Trophoblast cell (in vitro differentiated cells and primary cell): ENCODE measurements at regions not wholly inside any gene's neighbourhood (a gene's known extent, or its start where the extent isn't known, plus 50 kb on each side); places are given as distances from the start of the nearest gene placed in this dataset.
A peak's percentile ranks its signal among the peaks of the same experiment; 100 is the strongest.

ENCODE experiments used
- DNase-seq, 2 donors: peaks; one replicate each; pipeline ENCODE4 v3.0.0-alpha.2; 2016
- H2AFZ ChIP-seq: 2 replicates; pipeline ENCODE4 v1.6.1; 2013; ENCODE audit warnings: low read length, moderate library complexity, mild to moderate bottlenecking; ENCODE audit not compliant: insufficient read depth, poor library complexity
- H2AK5ac ChIP-seq: 2 replicates; pipeline ENCODE4 v1.6.1; 2013; ENCODE audit warnings: mild to moderate bottlenecking, low read length
- H2BK120ac ChIP-seq: 2 replicates; pipeline ENCODE4 v1.6.1; 2013; ENCODE audit warnings: low read length, mild to moderate bottlenecking, moderate library complexity; ENCODE audit not compliant: insufficient read depth, poor library complexity
- H2BK12ac ChIP-seq: 2 replicates; pipeline ENCODE4 v1.6.1; 2013; ENCODE audit warnings: mild to moderate bottlenecking, low read length, moderate library complexity
- H2BK5ac ChIP-seq: 2 replicates; pipeline ENCODE4 v1.6.1; 2013; ENCODE audit warnings: low read length, low read depth, moderate library complexity, mild to moderate bottlenecking; ENCODE audit not compliant: poor library complexity
- H3K14ac ChIP-seq: 2 replicates; pipeline ENCODE4 v1.6.1; 2013; ENCODE audit warnings: mild to moderate bottlenecking, low read length
- H3K18ac ChIP-seq: 2 replicates; pipeline ENCODE4 v1.6.1; 2013; ENCODE audit warnings: mild to moderate bottlenecking, low read length
- H3K23ac ChIP-seq: 2 replicates; pipeline ENCODE4 v1.6.1; 2013; ENCODE audit warnings: low read length
- H3K27ac ChIP-seq: 2 replicates; pipeline ENCODE4 v1.5.1; 2013; ENCODE audit warnings: low read depth, mild to moderate bottlenecking, inconsistent platforms, low read length, moderate library complexity
- H3K27me3 ChIP-seq: 2 replicates; pipeline ENCODE4 v1.6.1; 2013; ENCODE audit warnings: inconsistent platforms, mild to moderate bottlenecking, low read length, moderate library complexity; ENCODE audit not compliant: insufficient read depth
- H3K36me3 ChIP-seq, 2 experiments: 1 replicate in 1 of 2; 2 replicates in 1 of 2; pipeline ENCODE4 v1.6.1; 2013; ENCODE audit warnings: low read length in 2 of 2, mild to moderate bottlenecking in 2 of 2, moderate library complexity in 1 of 2; ENCODE audit not compliant: insufficient read depth in 2 of 2, control insufficient read depth in 1 of 2
- H3K4ac ChIP-seq: 2 replicates; pipeline ENCODE4 v1.6.1; 2013; ENCODE audit warnings: low read depth, mild to moderate bottlenecking, low read length, moderate library complexity
- H3K4me1 ChIP-seq, 2 experiments: 1 replicate in 1 of 2; 2 replicates in 1 of 2; pipeline ENCODE4 v1.6.1; 2013; ENCODE audit warnings: low read length in 2 of 2, mild to moderate bottlenecking in 2 of 2, moderate library complexity in 1 of 2; ENCODE audit not compliant: insufficient read depth in 2 of 2, control insufficient read depth in 1 of 2
- H3K4me2 ChIP-seq: 2 replicates; pipeline ENCODE4 v1.6.1; 2013; ENCODE audit warnings: inconsistent platforms, mild to moderate bottlenecking, low read length, moderate library complexity
- H3K4me3 ChIP-seq: 2 replicates; pipeline ENCODE4 v1.5.1; 2013; ENCODE audit warnings: mild to moderate bottlenecking, low read depth, low read length, inconsistent platforms
- H3K79me1 ChIP-seq: one replicate; pipeline ENCODE4 v1.6.1; 2013; ENCODE audit warnings: low read length
- H3K79me2 ChIP-seq: 2 replicates; pipeline ENCODE4 v1.6.1; 2013; ENCODE audit warnings: low read length, mild to moderate bottlenecking; ENCODE audit not compliant: control insufficient read depth, insufficient read depth, poor library complexity
- H3K9ac ChIP-seq: 2 replicates; pipeline ENCODE4 v1.6.1; 2013; ENCODE audit warnings: mild to moderate bottlenecking, low read length
- H3K9me3 ChIP-seq: 2 replicates; pipeline ENCODE4 v1.6.1; 2013; ENCODE audit warnings: low read depth, mild to moderate bottlenecking, control low read depth, inconsistent platforms, low read length; ENCODE audit not compliant: insufficient read depth
- H4K12ac ChIP-seq: 2 replicates; pipeline ENCODE4 v1.6.1; 2013; ENCODE audit warnings: low read depth, mild to moderate bottlenecking, low read length, moderate library complexity
- H4K8ac ChIP-seq: 2 replicates; pipeline ENCODE4 v1.6.1; 2013; ENCODE audit warnings: low read depth, mild to moderate bottlenecking, low read length, moderate library complexity
- H4K91ac ChIP-seq: one replicate; pipeline ENCODE4 v1.6.1; 2013; ENCODE audit warnings: low read depth, mild to moderate bottlenecking, low read length, moderate library complexity
- WGBS: extraction: QIAGEN DNeasy Blood & Tissue Kit; methylation state at CpG from one replicate; pipeline ENCODE4 v1.1.7; 2013; ENCODE audit warnings: missing lambda C conversion rate; ENCODE audit not compliant: insufficient read length, insufficient coverage; ENCODE audit errors: extremely low coverage; 5-methylcytosine and 5-hydroxymethylcytosine counted together

DNA sequence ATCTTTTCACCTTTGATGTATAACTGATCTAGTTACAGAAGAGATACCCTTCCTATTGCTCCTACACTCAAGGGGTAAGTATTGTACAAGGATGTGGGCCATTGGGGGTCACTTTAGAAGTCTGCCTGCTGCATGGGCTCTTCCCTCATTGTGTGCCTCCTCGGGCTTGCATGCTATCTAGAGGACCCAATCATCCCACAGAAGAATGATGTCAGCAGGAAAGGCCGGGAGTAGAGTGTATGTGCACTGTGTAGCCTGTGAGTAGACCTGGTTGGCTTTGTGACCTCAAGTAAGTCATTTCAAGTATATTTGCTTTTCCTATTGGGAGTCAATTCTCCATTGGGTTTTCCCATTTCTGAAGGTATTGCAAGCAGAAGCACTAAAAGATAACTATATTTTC, 129.5 kb upstream of the TRIB2 start:
- Histone ChIP-seq H3K23ac (no peak overlapping the region), H3K4me3 (no peak overlapping the region), H3K9me3 (no peaks in the 10 kb centered on the region)

DNA sequence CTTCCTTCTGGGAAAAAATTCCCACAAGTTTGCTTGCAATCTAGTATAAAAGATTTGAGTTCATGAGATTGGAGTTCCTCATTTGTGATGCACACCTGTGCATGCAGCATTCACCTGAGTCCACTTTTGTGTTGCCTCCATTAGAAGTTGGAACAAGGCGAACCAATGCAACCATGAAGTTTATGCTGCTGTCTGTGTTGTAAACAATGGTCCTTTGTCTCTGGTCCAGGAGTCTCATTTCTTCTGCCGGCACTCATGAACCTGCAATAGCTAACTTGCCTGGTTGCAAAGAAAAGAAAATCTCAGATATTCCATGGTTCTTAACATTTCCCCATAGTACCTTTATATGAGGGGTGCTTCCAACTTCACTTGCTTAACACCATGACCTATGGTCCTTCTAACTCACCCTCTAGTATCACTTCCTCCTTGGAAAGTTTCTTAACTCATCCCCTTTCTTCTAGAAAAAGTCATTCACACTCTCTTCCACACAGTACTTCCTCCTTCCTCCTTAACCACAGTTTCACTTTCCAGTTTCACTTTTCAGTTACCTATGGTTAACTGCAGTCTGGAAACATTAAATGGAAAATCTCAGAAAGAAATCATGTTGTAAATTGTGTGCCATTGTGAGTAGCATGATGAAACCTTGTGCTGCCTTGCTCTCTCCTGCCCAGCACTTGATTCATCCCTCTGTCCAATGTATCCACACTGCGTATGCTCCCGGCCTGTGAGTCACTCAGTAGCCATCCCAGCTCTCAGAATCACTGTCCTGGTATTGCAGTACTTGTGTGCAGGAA, 128.8 kb upstream of the TRIB2 start:
- no peak overlapping the region for H3K23ac ChIP-seq
- no CpG with 5 or more reads among the region's 4 CpGs for WGBS
- no peak overlapping the region for H4K12ac ChIP-seq

More for the DNA sequence above, 129.5 kb upstream of the TRIB2 start:
- Histone ChIP-seq H3K4me1 (no peaks in the 10 kb centered on the region), H3K27ac (no peak overlapping the region), H4K91ac (no peak overlapping the region), H4K8ac (no peak overlapping the region), H3K14ac (no peak overlapping the region), H3K36me3 (no peaks in the 10 kb centered on the region), H4K12ac (no peak overlapping the region), H3K18ac (no peak overlapping the region), H2BK5ac (no peak overlapping the region), H2AFZ (no peak overlapping the region), H3K4ac (no peak overlapping the region), H2AK5ac (no peak overlapping the region), H3K79me1 (no peaks in the 10 kb centered on the region), H3K79me2 (no peaks in the 10 kb centered on the region), H2BK120ac (no peak overlapping the region), H3K9ac (no peak overlapping the region), H3K27me3 (no peaks in the 10 kb centered on the region), H3K4me2 (no peak overlapping the region), H2BK12ac (no peak overlapping the region)
- no peak for DNase-seq
- no CpG with 5 or more reads among the region's 2 CpGs for WGBS

DNA sequence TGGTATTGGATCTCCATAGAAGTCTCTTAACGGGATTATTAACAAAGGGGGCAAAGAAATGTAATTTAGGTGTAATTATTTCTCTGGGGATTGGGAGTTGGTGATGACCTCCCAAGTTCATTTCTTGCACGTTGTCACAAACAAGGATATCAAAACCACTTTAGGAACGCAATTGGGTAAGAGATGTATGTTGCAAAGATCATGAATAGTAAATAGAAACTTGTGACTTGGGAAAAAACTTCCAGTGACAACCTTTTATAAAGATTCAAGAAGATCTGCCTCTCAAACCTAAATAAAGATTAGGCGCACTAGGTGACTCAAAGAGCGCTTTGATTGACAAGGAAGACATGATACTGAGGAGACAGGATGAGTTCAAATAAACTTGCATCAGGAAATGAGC, 127.8 kb upstream of the TRIB2 start:
- Histone ChIP-seq H3K79me2 (no peaks in the 10 kb centered on the region), H3K36me3 (no peaks in the 10 kb centered on the region)
- no CpG with 5 or more reads among the region's 5 CpGs for WGBS

More for the DNA sequence above, 128.8 kb upstream of the TRIB2 start:
- no peak overlapping the region for H4K91ac ChIP-seq
- H3K9me3 ChIP-seq: no peaks in the 10 kb centered on the region
- no peak overlapping the region for H2AK5ac ChIP-seq
- no peak overlapping the region for H3K27ac ChIP-seq
- no peaks in the 10 kb centered on the region for H3K36me3 ChIP-seq
- H3K18ac ChIP-seq: no peak overlapping the region
- H3K4me3 ChIP-seq: no peak overlapping the region
- H3K79me1 ChIP-seq: no peaks in the 10 kb centered on the region
- H4K8ac ChIP-seq: no peak overlapping the region
- no peak overlapping the region for H3K9ac ChIP-seq
- H3K4me1 ChIP-seq: no peaks in the 10 kb centered on the region
- H2BK5ac ChIP-seq: no peak overlapping the region
- no peak overlapping the region for H3K4ac ChIP-seq
- H3K14ac ChIP-seq: no peak overlapping the region
- H2BK12ac ChIP-seq: no peak overlapping the region
- peak; percentile 40 to 57 for DNase-seq
- no peaks in the 10 kb centered on the region for H3K27me3 ChIP-seq
- no peak overlapping the region for H2AFZ ChIP-seq
- no peak overlapping the region for H3K4me2 ChIP-seq
- no peaks in the 10 kb centered on the region for H3K79me2 ChIP-seq
- H2BK120ac ChIP-seq: no peak overlapping the region

DNA sequence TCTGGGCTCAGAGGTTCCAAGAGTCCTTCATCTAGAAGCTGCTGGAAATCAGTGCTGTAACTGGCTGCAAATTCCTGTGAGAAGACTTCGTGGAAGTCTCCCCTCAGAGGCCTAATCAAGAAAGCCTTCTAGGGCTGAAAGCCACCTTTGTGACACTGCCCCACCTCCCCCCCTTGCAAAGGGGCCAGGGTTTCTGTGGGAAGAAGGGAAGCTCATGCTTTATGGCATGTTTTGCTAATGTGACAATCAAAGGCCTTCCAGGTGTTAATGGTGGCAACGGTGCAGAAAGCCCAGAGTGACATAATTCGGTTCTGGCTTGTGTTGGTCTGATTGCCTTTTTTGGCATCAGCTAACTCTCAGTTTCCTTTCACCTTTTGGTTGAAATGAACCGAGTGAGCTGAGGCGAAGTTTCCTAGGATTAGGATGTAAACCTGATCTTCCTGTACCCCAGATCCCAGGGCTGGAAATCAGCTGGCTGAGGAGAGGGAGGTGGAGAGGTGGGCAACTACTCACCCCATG, 126.9 kb upstream of the TRIB2 start:
- Histone ChIP-seq H3K79me1 (no peaks in the 10 kb centered on the region), H2BK5ac (no peak overlapping the region)

More for the DNA sequence above, 127.8 kb upstream of the TRIB2 start:
- Histone ChIP-seq H3K9me3 (no peaks in the 10 kb centered on the region), H2AFZ (no peak overlapping the region), H3K27ac (no peak overlapping the region), H3K4me3 (no peak overlapping the region), H2BK5ac (no peak overlapping the region), H2BK120ac (no peak overlapping the region), H3K4me1 (no peaks in the 10 kb centered on the region), H4K91ac (no peak overlapping the region), H3K27me3 (no peaks in the 10 kb centered on the region), H3K23ac (no peak overlapping the region), H3K18ac (no peak overlapping the region), H4K8ac (no peak overlapping the region), H2BK12ac (no peak overlapping the region), H3K9ac (no peak overlapping the region), H3K4ac (no peak overlapping the region), H3K14ac (no peak overlapping the region), H3K4me2 (no peak overlapping the region), H4K12ac (no peak overlapping the region), H3K79me1 (no peaks in the 10 kb centered on the region), H2AK5ac (no peak overlapping the region)
- DNase-seq: no peak

More for the DNA sequence above, 126.9 kb upstream of the TRIB2 start:
- no peak for DNase-seq
- H4K12ac ChIP-seq: no peak overlapping the region
- H2BK120ac ChIP-seq: no peak overlapping the region
- H3K23ac ChIP-seq: no peak overlapping the region
- H2AFZ ChIP-seq: no peak overlapping the region
- no peaks in the 10 kb centered on the region for H3K27me3 ChIP-seq
- no peak overlapping the region for H3K9ac ChIP-seq
- no peaks in the 10 kb centered on the region for H3K9me3 ChIP-seq
- H3K4me1 ChIP-seq: no peaks in the 10 kb centered on the region
- no peak overlapping the region for H2BK12ac ChIP-seq
- no peaks in the 10 kb centered on the region for H3K79me2 ChIP-seq
- no peak overlapping the region for H3K18ac ChIP-seq
- WGBS: no CpG with 5 or more reads among the region's 5 CpGs
- no peak overlapping the region for H2AK5ac ChIP-seq
- no peak overlapping the region for H3K27ac ChIP-seq
- no peak overlapping the region for H3K4me3 ChIP-seq
- no peak overlapping the region for H4K8ac ChIP-seq
- H3K36me3 ChIP-seq: no peaks in the 10 kb centered on the region
- no peak overlapping the region for H3K14ac ChIP-seq
- H3K4ac ChIP-seq: no peak overlapping the region
- no peak overlapping the region for H3K4me2 ChIP-seq
- H4K91ac ChIP-seq: no peak overlapping the region
